SU-DHL-6 (cell line): ENCODE measurements at regions not wholly inside any gene's neighbourhood (a gene's known extent, or its start where the extent isn't known, plus 50 kb on each side); places are given as distances from the start of the nearest gene placed in this dataset.

Experiments
- H2AFZ ChIP-seq: fragments of 200-600 bp; sonication (generic); 2 replicates; pipeline ENCODE4 v1.6.1; 2014; ENCODE audit warnings: low read depth, mild to moderate bottlenecking, moderate library complexity, mixed read lengths, antibody characterized with exemption, low read length; ENCODE audit not compliant: severe bottlenecking
- H3F3A ChIP-seq: fragments of 200-600 bp; shearing (Covaris generic); 2 replicates; pipeline ENCODE4 v1.6.0; 2016; ENCODE audit warnings: antibody characterized with exemption, mild to moderate bottlenecking; ENCODE audit not compliant: insufficient read depth
- H3K27ac ChIP-seq: fragments of 200-600 bp; sonication (generic); 2 replicates; pipeline ENCODE4 v1.5.1; 2016; ENCODE audit warnings: low read depth, mild to moderate bottlenecking, low read length, moderate library complexity, mixed read lengths
- H3K27me3 ChIP-seq: fragments of 200-600 bp; sonication (generic), shearing (Covaris generic); 2 replicates; pipeline ENCODE4 v1.6.0; 2014; ENCODE audit warnings: mild to moderate bottlenecking, low read length
- H3K36me3 ChIP-seq: fragments of 200-600 bp; sonication (generic); 2 replicates; pipeline ENCODE4 v1.6.1; 2014; ENCODE audit warnings: mild to moderate bottlenecking, low read length, mixed read lengths
- H3K4me2 ChIP-seq: fragments of 300-600, 200-600 bp; shearing (Covaris generic), sonication (generic); 2 replicates; pipeline ENCODE4 v1.6.0; 2014; ENCODE audit warnings: low read length, low read depth, mild to moderate bottlenecking; ENCODE audit not compliant: poor library complexity, severe bottlenecking
- H3K4me3 ChIP-seq: fragments of 200-600 bp; sonication (generic); 2 replicates; pipeline ENCODE4 v1.5.1; 2014; ENCODE audit warnings: antibody characterized with exemption, low read length, mild to moderate bottlenecking, mixed read lengths; ENCODE audit not compliant: insufficient read depth, poor library complexity, severe bottlenecking
- H3K79me2 ChIP-seq: fragments of 200-600 bp; sonication (generic); 2 replicates; pipeline ENCODE4 v1.6.1; 2014; ENCODE audit warnings: mild to moderate bottlenecking, low read length, moderate library complexity; ENCODE audit not compliant: insufficient read depth
- H3K9ac ChIP-seq: fragments of 200-600 bp; sonication (generic); 2 replicates; pipeline ENCODE4 v1.7.0; 2014; ENCODE audit warnings: mild to moderate bottlenecking, low read length
- H3K9me2 ChIP-seq: fragments of 200-600 bp; sonication (generic); replicated peaks from 2 replicates; pipeline ENCODE4 v1.6.1; 2014; ENCODE audit warnings: low read length; ENCODE audit not compliant: insufficient read depth
- H3K9me3 ChIP-seq: fragments of 200-600 bp; sonication (generic); 2 replicates; pipeline ENCODE4 v1.6.1; 2014; ENCODE audit warnings: low read length, mixed read lengths; ENCODE audit not compliant: insufficient read depth
- H4K20me1 ChIP-seq: fragments of 200-600 bp; sonication (generic); 2 replicates; pipeline ENCODE4 v1.6.1; 2014; ENCODE audit warnings: low read depth, mild to moderate bottlenecking, antibody characterized with exemption, low read length, moderate library complexity, mixed read lengths
- CTCF ChIP-seq: fragments of 200-600 bp; sonication (generic); IDR thresholded peaks from one replicate; pipeline ENCODE4 v1.5.1; 2017; ENCODE audit warnings: antibody characterized with exemption, mild to moderate bottlenecking, low read length, moderate library complexity; ENCODE audit not compliant: insufficient read depth, poor library complexity, severe bottlenecking
- EZH2phosphoT487 ChIP-seq: fragments of 200-600 bp; sonication (generic), shearing (Covaris generic); conservative IDR thresholded peaks from 2 replicates; pipeline ENCODE4 v1.6.1; 2018; ENCODE audit warnings: mild to moderate bottlenecking, antibody characterized with exemption, low read length, moderate library complexity, mixed read lengths

GRCh38 chr2:41905597-41906337 lies 142.1 kb upstream of the PKDCC start:
- no peak overlapping the region for H3K27ac ChIP-seq
- H3K9ac ChIP-seq = no peak overlapping the region
- no peak overlapping the region for H3K4me3 ChIP-seq
- H3K9me3 ChIP-seq = no peaks in the 10 kb centered on the region
- no peak overlapping the region for H3K4me2 ChIP-seq
- no peaks in the 10 kb centered on the region for H3K27me3 ChIP-seq
- H3K79me2 ChIP-seq = no peaks in the 10 kb centered on the region
- no peaks in the 10 kb centered on the region for H3K9me2 ChIP-seq
- no peaks in the 10 kb centered on the region for H3F3A ChIP-seq
- no peaks in the 10 kb centered on the region for H4K20me1 ChIP-seq
- H3K36me3 ChIP-seq = no peaks in the 10 kb centered on the region
- H2AFZ ChIP-seq = no peak overlapping the region
- TF ChIP-seq EZH2phosphoT487 = no peak
- no peak for TF ChIP-seq CTCF

GRCh38 chr2:41906338-41906725 lies 141.5 kb upstream of the PKDCC start:
- Histone ChIP-seq H4K20me1 (no peaks in the 10 kb centered on the region), H3K27me3 (no peaks in the 10 kb centered on the region), H3K9me3 (no peaks in the 10 kb centered on the region), H2AFZ (no peak overlapping the region), H3K27ac (no peak overlapping the region), H3K4me3 (no peak overlapping the region), H3K79me2 (no peaks in the 10 kb centered on the region), H3F3A (no peaks in the 10 kb centered on the region), H3K4me2 (no peak overlapping the region), H3K9me2 (no peaks in the 10 kb centered on the region), H3K36me3 (no peaks in the 10 kb centered on the region), H3K9ac (no peak overlapping the region)
- TF ChIP-seq CTCF (no peak), EZH2phosphoT487 (no peak)

- TF ChIP-seq EZH2phosphoT487 (no peak), CTCF (no peak)
These were observed 140.7 kb upstream of the PKDCC start for GRCh38 chr2:41907141-41907540.

More at GRCh38 chr2:41907141-41907540, 140.7 kb upstream of the PKDCC start:
- Histone ChIP-seq H4K20me1 (no peaks in the 10 kb centered on the region), H3K4me3 (no peak overlapping the region), H3F3A (no peaks in the 10 kb centered on the region), H3K9me2 (no peaks in the 10 kb centered on the region), H3K36me3 (no peaks in the 10 kb centered on the region), H3K9ac (no peak overlapping the region), H3K9me3 (no peaks in the 10 kb centered on the region), H2AFZ (no peak overlapping the region), H3K27ac (no peak overlapping the region), H3K4me2 (no peak overlapping the region), H3K27me3 (no peaks in the 10 kb centered on the region), H3K79me2 (no peaks in the 10 kb centered on the region)
